ENCODE measurements at regions not wholly inside any gene's neighbourhood (a gene's known extent, or its start where the extent isn't known, plus 50 kb on each side); places are given as distances from the start of the nearest gene placed in this dataset.
"Not testable (repeated sequence)": the region's sequence is repeated elsewhere in the genome, so short reads cannot be mapped to it uniquely, and the experiment has no call there.

DNA sequence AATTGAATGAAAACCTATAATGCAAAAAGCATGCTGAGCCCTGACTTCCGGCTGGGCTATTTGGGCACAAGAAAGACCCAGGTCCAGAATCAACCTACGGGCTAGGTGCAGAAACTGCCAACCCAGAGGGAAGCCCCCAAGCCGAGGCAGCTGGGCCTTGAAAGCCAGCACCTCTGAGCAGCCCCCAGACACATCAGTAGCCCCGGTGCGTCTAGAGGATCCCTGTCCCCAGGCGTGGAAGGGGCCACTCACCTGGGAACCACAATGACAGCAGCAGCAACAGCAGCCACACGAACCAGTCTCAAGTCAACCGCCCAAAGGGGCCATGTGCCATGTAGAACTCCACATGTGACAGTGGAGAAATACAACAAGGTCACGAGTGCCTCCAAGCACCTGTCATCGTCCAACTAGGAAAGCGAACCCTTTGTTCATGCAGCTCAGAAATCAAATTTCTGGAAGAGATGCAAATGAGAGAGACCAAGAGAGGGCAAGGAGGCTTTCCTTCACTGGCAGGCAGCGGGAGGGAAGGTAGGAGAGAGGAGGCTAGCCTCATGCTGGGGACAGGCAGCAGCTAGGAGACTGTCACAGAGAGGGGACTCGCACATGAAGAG, 57.5 kb upstream of the CHST15 start:
- Mint-ChIP-seq H3K4me3 (no peak overlapping the region), H3K27ac (peak overlapping the region; percentile 8), H3K4me1 (peaks cover 27% of the 10 kb centered on the region), H3K36me3 (no peaks in the 10 kb centered on the region), H3K9me3 (no peaks in the 10 kb centered on the region), H3K27me3 (ENCODE audit: low read depth) (no peaks in the 10 kb centered on the region)
- no peak for DNase-seq (ENCODE audit: low spot score in 2 of 2, unreplicated experiment in 2 of 2)
- TF ChIP-seq, protein P1, sequence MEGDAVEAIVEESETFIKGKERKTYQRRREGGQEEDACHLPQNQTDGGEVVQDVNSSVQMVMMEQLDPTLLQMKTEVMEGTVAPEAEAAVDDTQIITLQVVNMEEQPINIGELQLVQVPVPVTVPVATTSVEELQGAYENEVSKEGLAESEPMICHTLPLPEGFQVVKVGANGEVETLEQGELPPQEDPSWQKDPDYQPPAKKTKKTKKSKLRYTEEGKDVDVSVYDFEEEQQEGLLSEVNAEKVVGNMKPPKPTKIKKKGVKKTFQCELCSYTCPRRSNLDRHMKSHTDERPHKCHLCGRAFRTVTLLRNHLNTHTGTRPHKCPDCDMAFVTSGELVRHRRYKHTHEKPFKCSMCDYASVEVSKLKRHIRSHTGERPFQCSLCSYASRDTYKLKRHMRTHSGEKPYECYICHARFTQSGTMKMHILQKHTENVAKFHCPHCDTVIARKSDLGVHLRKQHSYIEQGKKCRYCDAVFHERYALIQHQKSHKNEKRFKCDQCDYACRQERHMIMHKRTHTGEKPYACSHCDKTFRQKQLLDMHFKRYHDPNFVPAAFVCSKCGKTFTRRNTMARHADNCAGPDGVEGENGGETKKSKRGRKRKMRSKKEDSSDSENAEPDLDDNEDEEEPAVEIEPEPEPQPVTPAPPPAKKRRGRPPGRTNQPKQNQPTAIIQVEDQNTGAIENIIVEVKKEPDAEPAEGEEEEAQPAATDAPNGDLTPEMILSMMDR (IDR thresholded peaks at IDR 0.05; ENCODE audit: unreplicated experiment), result no peak

DNA sequence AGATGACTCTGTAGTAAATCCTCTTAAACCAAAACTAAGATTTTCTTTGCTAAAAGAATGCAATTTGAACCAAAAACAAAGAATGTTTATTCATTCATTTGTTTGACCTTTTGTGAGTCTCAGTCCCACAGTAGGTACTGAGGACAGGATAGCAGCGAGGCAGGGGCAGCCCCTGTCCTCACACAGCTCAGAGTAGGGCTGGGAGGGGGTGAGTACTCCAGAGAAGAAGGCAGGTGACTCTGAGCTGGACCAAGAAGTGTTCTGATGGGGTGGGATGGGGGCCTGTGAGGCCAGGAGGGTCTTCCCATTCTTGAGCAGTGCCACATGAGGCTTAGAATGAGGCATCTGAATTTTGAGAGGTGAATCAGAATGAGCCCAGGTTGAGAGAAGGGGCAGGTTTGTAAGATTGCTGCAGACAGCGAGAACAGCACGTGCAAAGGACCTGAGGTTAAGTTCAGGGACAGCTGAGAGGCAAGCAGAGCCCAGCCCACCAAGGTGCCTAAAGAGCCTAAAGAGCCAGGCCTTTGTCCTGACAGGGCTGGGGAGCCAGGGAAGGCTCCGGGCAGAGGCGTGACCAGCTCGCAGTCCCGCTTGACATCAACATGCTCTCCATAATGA, 56.9 kb upstream of the CHST15 start:
- no peaks in the 10 kb centered on the region for H3K9me3 Mint-ChIP-seq
- no peaks in the 10 kb centered on the region for H3K36me3 Mint-ChIP-seq
- no peak overlapping the region for H3K4me3 Mint-ChIP-seq
- peaks cover 22% of the 10 kb centered on the region for H3K4me1 Mint-ChIP-seq
- no peaks in the 10 kb centered on the region for H3K27me3 Mint-ChIP-seq (ENCODE audit: low read depth)
- peak overlapping the region; percentile 89 for H3K27ac Mint-ChIP-seq
- TF ChIP-seq, protein P1 (IDR thresholded peaks at IDR 0.05; ENCODE audit: unreplicated experiment), result no peak
- no peak for DNase-seq (ENCODE audit: low spot score in 2 of 2, unreplicated experiment in 2 of 2)

GRCh38 chr10:124149189-124150042, 56.0 kb upstream of the CHST15 start:
- peaks cover 22% of the 10 kb centered on the region for H3K4me1 Mint-ChIP-seq
- no peaks in the 10 kb centered on the region for H3K9me3 Mint-ChIP-seq
- DNase-seq (ENCODE audit: low spot score in 2 of 2, unreplicated experiment in 2 of 2), result no peak
- no peaks in the 10 kb centered on the region for H3K27me3 Mint-ChIP-seq (ENCODE audit: low read depth)
- TF ChIP-seq, protein P1 (IDR thresholded peaks at IDR 0.05; ENCODE audit: unreplicated experiment), result no peak
- H3K36me3 Mint-ChIP-seq, result no peaks in the 10 kb centered on the region
- peak overlapping the region; percentile 89 for H3K27ac Mint-ChIP-seq
- H3K4me3 Mint-ChIP-seq, result peak overlapping the region; percentile 2

DNA sequence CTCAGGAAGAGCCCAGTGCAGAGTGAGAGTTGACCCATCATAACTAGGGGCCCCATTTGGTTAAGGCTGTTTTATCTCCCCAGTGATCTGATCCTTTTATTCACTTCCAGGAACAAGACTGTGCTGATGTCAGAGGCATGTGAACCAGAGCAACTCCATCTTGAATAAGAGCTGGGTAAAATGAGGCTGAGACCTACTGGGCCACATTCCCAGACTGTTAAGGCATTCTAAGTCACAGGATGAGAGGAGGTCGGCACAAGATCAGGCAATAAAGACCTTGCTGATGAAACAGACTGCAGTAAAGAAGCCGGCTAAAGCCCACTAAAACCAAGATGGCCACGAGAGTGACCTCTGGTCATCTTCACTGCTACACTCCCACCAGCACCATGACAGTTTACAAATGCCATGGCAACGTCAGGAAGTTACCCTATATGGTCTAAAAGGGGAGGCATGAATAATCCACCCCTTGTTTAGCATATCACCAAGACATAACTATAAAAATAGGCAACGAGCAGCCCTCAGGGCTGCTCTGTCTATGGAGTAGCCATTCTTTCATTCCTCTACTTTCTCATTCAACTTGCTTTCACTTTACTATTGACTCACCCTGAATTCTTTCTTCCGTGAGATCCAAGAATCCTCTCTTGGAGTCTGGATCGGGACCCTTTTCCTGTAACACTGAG, 55.3 kb upstream of the CHST15 start:
- not testable (repeated sequence) for H3K36me3 Mint-ChIP-seq; H3K9me3 Mint-ChIP-seq; DNase-seq (ENCODE audit: low spot score in 2 of 2, unreplicated experiment in 2 of 2); H3K27me3 Mint-ChIP-seq (ENCODE audit: low read depth)
- peaks cover 22% of the 10 kb centered on the region for H3K4me1 Mint-ChIP-seq
- H3K4me3 Mint-ChIP-seq, result peak overlapping the region; percentile 2
- H3K27ac Mint-ChIP-seq, result peak overlapping the region; percentile 89

DNA sequence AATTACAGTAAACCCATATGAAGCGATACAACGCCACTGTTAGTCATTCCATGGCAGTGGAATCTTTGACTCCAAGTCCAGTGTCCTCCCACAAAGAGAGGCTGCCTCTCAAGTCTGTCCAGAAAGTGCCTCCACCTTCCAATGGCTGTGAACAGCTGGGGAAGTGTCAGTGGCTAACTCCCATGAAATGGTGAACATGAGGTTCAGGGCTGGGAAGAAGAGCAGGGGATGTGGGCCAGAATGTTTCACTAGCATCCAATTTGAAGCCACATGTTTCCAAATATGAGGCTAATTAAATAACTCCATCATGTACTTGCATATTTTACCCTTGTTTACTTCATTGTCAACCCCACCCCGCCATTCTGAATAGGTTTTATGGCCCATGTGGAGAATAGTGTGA, 53.1 kb upstream of the CHST15 start:
- no peak for DNase-seq (ENCODE audit: low spot score in 2 of 2, unreplicated experiment in 2 of 2)
- TF ChIP-seq, protein P1 (IDR thresholded peaks at IDR 0.05; ENCODE audit: unreplicated experiment), result no peak
- Mint-ChIP-seq H3K36me3 (no peaks in the 10 kb centered on the region), H3K4me1 (peaks cover 22% of the 10 kb centered on the region), H3K27ac (no peak overlapping the region), H3K9me3 (no peaks in the 10 kb centered on the region), H3K4me3 (no peak overlapping the region), H3K27me3 (ENCODE audit: low read depth) (no peaks in the 10 kb centered on the region)

All from mesothelial cell of epicardium (in vitro differentiated cells).